HepG2 (cell line): ENCODE measurements at regions not wholly inside any gene's neighbourhood (a gene's known extent, or its start where the extent isn't known, plus 50 kb on each side); places are given as distances from the start of the nearest gene placed in this dataset.

Experiments used
- ATAC-seq: fragments of 200-7000 bp; cut with Tn5 transposase; 3 replicates; pipeline ENCODE4 v1.9.1; 2020; ENCODE audit warnings: mild to moderate bottlenecking, moderate library complexity
- BruUV-seq: library from RNA; stranded (reverse); fragments of 400-500 nt; replicated peaks from 2 replicates; lab custom pipeline; 2021; lab: Mats Ljungman, UMichigan
- CTCF ChIA-PET: fragments of 300-600 bp; formaldehyde crosslinking; extraction: SDS; loops from one replicate; lab custom pipeline; 2021; ENCODE audit warnings: low total read pairs, inconsistent platforms, low intra/inter-chr PET ratio; lab: Yijun Ruan, JAX
- POLR2A ChIA-PET: fragments of 350-600 bp; sonication (Branson Sonifier 250); formaldehyde crosslinking; loops from one replicate; lab custom pipeline; 2020; ENCODE audit warnings: antibody characterized with exemption, inconsistent platforms; lab: Yijun Ruan, JAX
- DNase-seq: peaks from one replicate; pipeline ENCODE4 v3.0.0-alpha.2; 2015; ENCODE audit warnings: low spot score
- FAIRE-seq: peaks from 3 replicates; lab custom pipeline; 2011; peaks lifted over from hg19 to GRCh38; lab: Jason Lieb, UNC
- H2AFZ ChIP-seq: one replicate; pipeline ENCODE4 v1.6.1; 2011; ENCODE audit warnings: low read length, inconsistent platforms
- H3K27ac ChIP-seq: fragments of 300-600 bp; 3 replicates; pipeline ENCODE4 v1.8.0; 2011; ENCODE audit warnings: mixed run types, mild to moderate bottlenecking, mixed read lengths, low read length, inconsistent platforms; ENCODE audit not compliant: insufficient read depth; ENCODE audit errors: extremely low read length
- H3K27me3 ChIP-seq, 2 experiments: fragments of 200-600 bp in 1 of 2; 2 replicates in 1 of 2; 3 replicates in 1 of 2; pipeline versions ENCODE4 v1.6.0 to v1.8.0; 2011; ENCODE audit warnings: low read length in 2 of 2, mild to moderate bottlenecking in 2 of 2, moderate library complexity in 2 of 2, inconsistent platforms in 1 of 2; ENCODE audit not compliant: insufficient read depth in 2 of 2, control insufficient read depth in 1 of 2
- H3K36me3 ChIP-seq, 2 experiments: fragments of 200-600 bp in 1 of 2; replicated peaks in 1 of 2; 2 replicates in 1 of 2; 3 replicates in 1 of 2; pipeline versions ENCODE4 v1.5.1 to v1.8.0; 2011; ENCODE audit warnings: low read length in 2 of 2, inconsistent platforms in 1 of 2; ENCODE audit not compliant: insufficient read depth in 2 of 2, control insufficient read depth in 1 of 2
- H3K4me1 ChIP-seq: 2 replicates; pipeline ENCODE4 v1.5.1; 2012; ENCODE audit warnings: low read length, inconsistent platforms; ENCODE audit not compliant: insufficient read depth
- H3K4me2 ChIP-seq: 2 replicates; pipeline ENCODE4 v1.6.0; 2011; ENCODE audit warnings: low read depth, low read length, inconsistent platforms
- H3K4me3 ChIP-seq, 3 experiments: fragments of 200-600 bp in 1 of 3; sonication (generic), shearing (Covaris generic) in 1 of 3; replicated peaks in 1 of 3; 2 replicates each; pipeline ENCODE4 v1.5.1; 2011 to 2016; ENCODE audit warnings: low read length in 3 of 3, inconsistent platforms in 2 of 3, low read depth in 2 of 3, mild to moderate bottlenecking in 2 of 3, control low read depth in 1 of 3, mixed read lengths in 1 of 3; ENCODE audit not compliant: insufficient read depth in 1 of 3
- H3K79me2 ChIP-seq: one replicate; pipeline ENCODE4 v1.6.1; 2011; ENCODE audit warnings: low read length, inconsistent platforms; ENCODE audit not compliant: insufficient read depth
- H3K9ac ChIP-seq: 2 replicates; pipeline ENCODE4 v1.6.0; 2011; ENCODE audit warnings: mild to moderate bottlenecking, low read depth, low read length, inconsistent platforms; ENCODE audit not compliant: insufficient read depth
- H3K9me3 ChIP-seq: 2 replicates; pipeline ENCODE4 v1.5.1; 2012; ENCODE audit warnings: mild to moderate bottlenecking, low read length
- H4K20me1 ChIP-seq: 2 replicates; pipeline ENCODE4 v1.6.0; 2011; ENCODE audit warnings: inconsistent platforms, mild to moderate bottlenecking, low read length, moderate library complexity; ENCODE audit not compliant: insufficient read depth
- CTCF ChIP-seq: sonication (generic); formaldehyde crosslinking; IDR thresholded peaks from 2 replicates; pipeline ENCODE4 v1.5.0; 2020; ENCODE audit warnings: mild to moderate bottlenecking, missing genetic modification reagents, moderate library complexity
- DNMT1 ChIP-seq: sonication (generic); formaldehyde crosslinking; IDR thresholded peaks from 2 replicates; pipeline ENCODE4 v1.5.1; 2020; ENCODE audit warnings: mild to moderate bottlenecking, missing genetic modification reagents
- HNF1B ChIP-seq: sonication (generic); formaldehyde crosslinking; IDR thresholded peaks from 2 replicates; pipeline ENCODE4 v1.5.1; 2020; ENCODE audit warnings: mild to moderate bottlenecking, moderate library complexity, missing genetic modification reagents
- JUNB ChIP-seq: sonication (generic); formaldehyde crosslinking; IDR thresholded peaks from 2 replicates; pipeline ENCODE4 v1.8.0; 2022; ENCODE audit warnings: missing genetic modification reagents, mild to moderate bottlenecking, borderline replicate concordance
- MAX ChIP-seq: IDR thresholded peaks from 2 replicates; pipeline ENCODE4 v1.6.1; 2012; ENCODE audit warnings: inconsistent platforms
- NCOA2 ChIP-seq: sonication (generic); formaldehyde crosslinking; IDR thresholded peaks from 2 replicates; pipeline ENCODE4 v1.8.0; 2022; ENCODE audit warnings: inconsistent platforms
- NFKB2 ChIP-seq: sonication (generic); formaldehyde crosslinking; IDR thresholded peaks from 2 replicates; pipeline ENCODE4 v1.4.0; 2020; ENCODE audit warnings: missing genetic modification reagents, borderline replicate concordance
- PAX8 ChIP-seq: sonication (generic); formaldehyde crosslinking; IDR thresholded peaks from 2 replicates; pipeline ENCODE4 v1.8.0; 2022; ENCODE audit warnings: mild to moderate bottlenecking, missing genetic modification reagents, borderline replicate concordance
- PPARG ChIP-seq: conservative IDR thresholded peaks from 2 replicates; pipeline ENCODE4 v1.6.1; 2016; ENCODE audit warnings: missing biosample characterization, missing genetic modification reagents
- RFX5 ChIP-seq: IDR thresholded peaks from 2 replicates; pipeline ENCODE4 v1.6.1; 2011; ENCODE audit warnings: low read depth, low read length, improper control_type of control experiment
- SIN3A ChIP-seq: IDR thresholded peaks from 2 replicates; pipeline ENCODE4 v1.6.1; 2011; ENCODE audit warnings: low read depth, mild to moderate bottlenecking, control low read depth, low read length, borderline replicate concordance
- SSRP1 ChIP-seq: IDR thresholded peaks from 2 replicates; pipeline ENCODE4 v1.6.1; 2016; ENCODE audit warnings: control low read depth
- TFDP2 ChIP-seq: sonication (generic); formaldehyde crosslinking; IDR thresholded peaks from 2 replicates; pipeline ENCODE4 v1.4.0; 2020; ENCODE audit warnings: missing genetic modification reagents
- ZBTB21 ChIP-seq: sonication (generic); formaldehyde crosslinking; IDR thresholded peaks from 2 replicates; pipeline ENCODE4 v1.4.0; 2020; ENCODE audit warnings: missing genetic modification reagents
- ZBTB25 ChIP-seq: IDR thresholded peaks from 2 replicates; pipeline ENCODE4 v1.6.1; 2018; ENCODE audit warnings: missing genetic modification reagents
- ZNF800 ChIP-seq: sonication (generic); formaldehyde crosslinking; IDR thresholded peaks from 2 replicates; pipeline ENCODE4 v1.4.0; 2020; ENCODE audit warnings: missing genetic modification reagents
- WGBS: methylation state at CpG from one replicate; pipeline ENCODE4 v1.1.6; 2017; ENCODE audit warnings: low lambda C conversion rate; 5-methylcytosine and 5-hydroxymethylcytosine counted together
- in situ Hi-C: cut with HindIII; loops from 2 replicates; pipeline ENCODE4 v1.10.0; 2017; ENCODE audit warnings: low pct_unique_long_range_greater_than_20kb; ENCODE audit not compliant: extremely low pct_ligation_motif_present
- intact Hi-C: fragments of 100-400 bp; cut with micrococcal nuclease; formaldehyde crosslinking; loops from one replicate; pipeline ENCODE4 v1.10.0; 2022; ENCODE audit not compliant: unreplicated experiment

GRCh38 chr11:90738799-90739198 is 516.0 kb upstream of the CHORDC1 start (continued):
- TF ChIP-seq MAX (no peak), PAX8 (CRISPR knock-in tag) (no peak)

GRCh38 chr11:90737444-90738050 is 514.7 kb upstream of the CHORDC1 start:
- peak; percentile 78 for ATAC-seq
- ChIA-PET POLR2A (no interaction called here), CTCF (no interaction called here)
- H2AFZ ChIP-seq = no peak overlapping the region
- H3K4me1 ChIP-seq = peaks cover 10% of the 10 kb centered on the region
- H3K9ac ChIP-seq = no peak overlapping the region
- in situ Hi-C loops (no loop called here), intact Hi-C loops (no loop called here)
- no peak overlapping the region for H3K4me3 ChIP-seq
- H3K27me3 ChIP-seq = no peaks in the 10 kb centered on the region
- H3K79me2 ChIP-seq = no peaks in the 10 kb centered on the region
- no peak overlapping the region for H3K27ac ChIP-seq
- WGBS = 0% methylated on average over 1 of the region's 1 CpG
- peaks cover 48% of the 10 kb centered on the region for H3K9me3 ChIP-seq
- H3K36me3 ChIP-seq = no peaks in the 10 kb centered on the region
- no peak for FAIRE-seq
- H4K20me1 ChIP-seq = no peaks in the 10 kb centered on the region
- BruUV-seq = no TSS peak
- H3K4me2 ChIP-seq = no peak overlapping the region
- DNase-seq = peak; percentile 39
- TF ChIP-seq PPARG (0 out of 2 replicates have a peak, but pooled peaks have one; percentile 16), ZBTB21 (CRISPR knock-in tag) (no peak), SSRP1 (CRISPR knock-in tag) (no peak), ZNF800 (CRISPR knock-in tag) (no peak), SIN3A (no peak), NCOA2 (peak; percentile 53; the same call in 1 of the 2 replicates), DNMT1 (CRISPR knock-in tag) (no peak), ZBTB25 (CRISPR knock-in tag) (no peak), HNF1B (CRISPR knock-in tag) (no peak), TFDP2 (CRISPR knock-in tag) (no peak), NFKB2 (CRISPR knock-in tag) (no peak), RFX5 (no peak), JUNB (CRISPR knock-in tag) (no peak), CTCF (CRISPR knock-in tag) (no peak)
